Type B pancreatic cell (in vitro differentiated cells): ENCODE measurements at regions not wholly inside any gene's neighbourhood (a gene's known extent, or its start where the extent isn't known, plus 50 kb on each side); places are given as distances from the start of the nearest gene placed in this dataset.

ENCODE experiments used
- DNase-seq: peaks from one replicate; pipeline ENCODE4 v3.0.0; 2021; ENCODE audit warnings: mixed read lengths; ENCODE audit not compliant: unreplicated experiment; ENCODE audit errors: extremely low spot score
- H3K27ac Mint-ChIP-seq: 2 replicates; pipeline ENCODE4 v1.8.0; 2021; ENCODE audit warnings: mild to moderate bottlenecking, mixed read lengths
- H3K27me3 Mint-ChIP-seq: 2 replicates; pipeline ENCODE4 v1.8.0; 2021; ENCODE audit warnings: mixed read lengths
- H3K36me3 Mint-ChIP-seq: 2 replicates; pipeline ENCODE4 v1.8.0; 2021; ENCODE audit warnings: mixed read lengths
- H3K4me1 Mint-ChIP-seq: one replicate; pipeline ENCODE4 v1.8.0; 2021; ENCODE audit warnings: mixed read lengths; ENCODE audit not compliant: unreplicated experiment
- H3K4me3 Mint-ChIP-seq: 2 replicates; pipeline ENCODE4 v1.8.0; 2021; ENCODE audit warnings: mild to moderate bottlenecking, mixed read lengths
- H3K9me3 Mint-ChIP-seq: 2 replicates; pipeline ENCODE4 v1.8.0; 2021; ENCODE audit warnings: mixed read lengths
- CTCF ChIP-seq: fragments of 200-600 bp; sonication (generic); conservative IDR thresholded peaks from 2 replicates; pipeline ENCODE4 v1.5.0; 2021; ENCODE audit warnings: antibody characterized with exemption, mild to moderate bottlenecking

- no peak for DNase-seq
- Mint-ChIP-seq H3K4me3 (no peak overlapping the region), H3K4me1 (no peaks in the 10 kb centered on the region), H3K27ac (no peak overlapping the region), H3K9me3 (no peaks in the 10 kb centered on the region), H3K36me3 (no peaks in the 10 kb centered on the region), H3K27me3 (no peaks in the 10 kb centered on the region)
- TF ChIP-seq CTCF, result no peak
Measured at GRCh38 chr9:99623780-99624364, 197.8 kb upstream of the NR4A3 start.

- H3K36me3 Mint-ChIP-seq, result no peaks in the 10 kb centered on the region
- H3K27me3 Mint-ChIP-seq, result no peaks in the 10 kb centered on the region
- TF ChIP-seq CTCF, result no peak
- H3K4me1 Mint-ChIP-seq, result no peaks in the 10 kb centered on the region
- H3K9me3 Mint-ChIP-seq, result no peaks in the 10 kb centered on the region
- H3K4me3 Mint-ChIP-seq, result no peak overlapping the region
- DNase-seq, result no peak
- no peak overlapping the region for H3K27ac Mint-ChIP-seq
Measured at GRCh38 chr9:99624499-99625233, 197.0 kb upstream of the NR4A3 start.

GRCh38 chr9:99626426-99626825 is 195.3 kb upstream of the NR4A3 start:
- no peaks in the 10 kb centered on the region for H3K27me3 Mint-ChIP-seq
- no peak for TF ChIP-seq CTCF
- no peaks in the 10 kb centered on the region for H3K4me1 Mint-ChIP-seq
- no peak overlapping the region for H3K4me3 Mint-ChIP-seq
- no peak for DNase-seq
- H3K9me3 Mint-ChIP-seq, result no peaks in the 10 kb centered on the region
- no peak overlapping the region for H3K27ac Mint-ChIP-seq
- H3K36me3 Mint-ChIP-seq, result no peaks in the 10 kb centered on the region

GRCh38 chr9:99628285-99628684 is 193.4 kb upstream of the NR4A3 start:
- Mint-ChIP-seq H3K4me3 (no peak overlapping the region), H3K27ac (no peak overlapping the region), H3K9me3 (no peaks in the 10 kb centered on the region), H3K4me1 (no peaks in the 10 kb centered on the region), H3K36me3 (no peaks in the 10 kb centered on the region), H3K27me3 (no peaks in the 10 kb centered on the region)
- no peak for DNase-seq
- no peak for TF ChIP-seq CTCF

GRCh38 chr9:99628849-99629620 is 192.7 kb upstream of the NR4A3 start:
- TF ChIP-seq CTCF, result no peak
- Mint-ChIP-seq H3K9me3 (no peaks in the 10 kb centered on the region), H3K27me3 (no peaks in the 10 kb centered on the region), H3K4me1 (no peaks in the 10 kb centered on the region), H3K4me3 (no peak overlapping the region), H3K27ac (no peak overlapping the region), H3K36me3 (no peaks in the 10 kb centered on the region)
- DNase-seq, result no peak
